Right lobe of liver (tissue), 6 donors: ENCODE measurements at regions not wholly inside any gene's neighbourhood (a gene's known extent, or its start where the extent isn't known, plus 50 kb on each side); places are given as distances from the start of the nearest gene placed in this dataset.
"Not testable (repeated sequence)": the region's sequence is repeated elsewhere in the genome, so short reads cannot be mapped to it uniquely, and the experiment has no call there.

Experiments used
- ATAC-seq, 4 donors: fragments of 200-7000 bp; cut with Tn5 transposase; one replicate each; pipeline ENCODE4 v1.9.1; 2020; ENCODE audit warnings: mild to moderate bottlenecking in 4 of 4, moderate library complexity in 4 of 4
- DNase-seq, 3 donors: peaks; one replicate each; pipeline ENCODE4 v3.0.0-alpha.2; 2020
- H3K27ac ChIP-seq, 3 donors: fragments of 200-600 bp; one replicate each; pipeline ENCODE4 v1.8.0; 2022
- H3K27me3 ChIP-seq, 2 donors: fragments of 200-600 bp; one replicate each; pipeline ENCODE4 v1.8.0; 2022
- H3K36me3 ChIP-seq, 4 donors: fragments of 200-600 bp; sonication (generic) in 1 of 4; one replicate each; pipeline versions ENCODE4 v1.5.1 to v1.8.0; 2017 to 2022; ENCODE audit warnings: control low read depth in 1 of 4
- H3K4me1 ChIP-seq, 4 donors: fragments of 200-600 bp; sonication (generic) in 1 of 4; one replicate each; pipeline versions ENCODE4 v1.5.1 to v1.8.0; 2017 to 2022; ENCODE audit warnings: control low read depth in 1 of 4
- H3K4me3 ChIP-seq, 3 donors: fragments of 200-600 bp; one replicate each; pipeline ENCODE4 v1.8.0; 2022
- H3K9me3 ChIP-seq, 4 donors: fragments of 200-600 bp; sonication (generic) in 1 of 4; one replicate each; pipeline versions ENCODE4 v1.5.1 to v1.8.0; 2017 to 2022; ENCODE audit warnings: control low read depth in 1 of 4
- WGBS: methylation state at CpG from one replicate; pipeline ENCODE4 v1.1.6; 2018; ENCODE audit warnings: low coverage, low lambda C conversion rate; ENCODE audit not compliant: insufficient coverage; ENCODE audit errors: missing lambda C conversion rate; 5-methylcytosine and 5-hydroxymethylcytosine counted together
- intact Hi-C, 2 donors: fragments of 100-400 bp; cut with DNase I; formaldehyde crosslinking; loops; one replicate each; pipeline versions ENCODE4 v1.11.2 to v1.14.1; 2022
- donor health status: DM: no; HTN: yes; CAD: no.
- donor health status: DM: no; HTN: no; CAD: no.
- donor health status: DM: no; HTN: no; CAD: no.
- donor health status: DM: no; HTN: yes; CAD: no.
- donor health status: DM: no; HTN: yes; CAD: no.

- H3K36me3 ChIP-seq, ATAC-seq, H3K27me3 ChIP-seq, intact Hi-C loops, H3K4me3 ChIP-seq, H3K4me1 ChIP-seq, H3K9me3 ChIP-seq, H3K27ac ChIP-seq: not testable (repeated sequence)
- 84% methylated on average over 6 of the region's 10 CpGs for WGBS
- DNase-seq: peak in 1 of 3 donors; percentile 27
These were observed 299.1 kb upstream of the ZNF658 start for GRCh38 chr9:66601472-66601871.

DNA sequence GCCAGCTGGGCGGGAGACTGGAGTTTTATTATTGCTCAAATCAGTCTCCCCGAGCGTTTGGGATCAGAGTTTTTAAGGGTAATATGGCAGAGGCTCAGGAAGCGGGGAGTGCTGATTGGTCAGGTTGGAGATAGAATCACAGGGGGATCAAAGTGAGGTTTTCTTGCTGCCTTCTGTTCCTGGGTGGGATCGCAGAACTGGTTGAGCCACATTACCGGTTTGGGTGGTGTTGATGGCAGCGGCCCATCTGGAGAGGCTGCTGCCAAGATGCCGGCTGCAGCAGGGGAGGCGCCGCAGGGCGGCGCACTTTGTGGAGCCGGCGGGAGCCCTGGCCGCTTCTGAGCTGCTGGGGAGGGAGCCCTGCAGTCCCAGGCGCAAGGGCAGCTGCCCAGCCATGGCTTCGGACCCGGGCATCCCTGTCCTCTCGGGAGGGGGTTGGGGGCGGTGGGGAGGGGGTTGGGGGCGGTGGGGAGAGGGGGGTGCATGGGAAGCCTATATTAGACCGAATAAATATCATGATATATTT, 268.9 kb upstream of the ZNF658 start:
- 0% methylated on average over 1 of the region's 22 CpGs for WGBS
- H3K4me3 ChIP-seq, ATAC-seq, intact Hi-C loops, H3K36me3 ChIP-seq, H3K9me3 ChIP-seq, H3K4me1 ChIP-seq, H3K27ac ChIP-seq, DNase-seq, H3K27me3 ChIP-seq: not testable (repeated sequence)

- no CpG with 5 or more reads among the region's 2 CpGs for WGBS
- intact Hi-C loops, H3K4me1 ChIP-seq, H3K36me3 ChIP-seq, H3K4me3 ChIP-seq, DNase-seq, H3K9me3 ChIP-seq, H3K27me3 ChIP-seq, ATAC-seq, H3K27ac ChIP-seq: not testable (repeated sequence)
These were observed 252.8 kb upstream of the ZNF658 start for GRCh38 chr9:66647675-66648074.

DNA sequence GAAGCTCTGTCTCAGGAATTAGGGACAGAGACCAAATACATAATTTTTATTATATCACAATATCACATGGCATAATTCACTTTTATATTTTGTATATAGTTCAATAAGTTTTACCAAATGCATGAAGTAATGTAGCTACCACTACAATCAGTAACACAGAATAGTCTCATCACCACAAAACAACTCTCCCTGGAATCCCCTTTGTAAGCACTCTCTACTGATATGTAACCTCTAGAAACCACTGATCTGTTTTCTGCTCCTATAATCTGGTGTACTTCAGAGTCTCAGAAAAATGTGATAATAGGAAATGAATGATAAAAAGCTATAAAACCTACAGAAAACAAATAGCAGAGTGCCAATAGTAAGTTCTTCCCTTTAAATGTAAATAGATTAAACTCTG, 210.3 kb upstream of the ZNF658 start:
- H3K4me1 ChIP-seq, intact Hi-C loops: not testable (repeated sequence)

DNA sequence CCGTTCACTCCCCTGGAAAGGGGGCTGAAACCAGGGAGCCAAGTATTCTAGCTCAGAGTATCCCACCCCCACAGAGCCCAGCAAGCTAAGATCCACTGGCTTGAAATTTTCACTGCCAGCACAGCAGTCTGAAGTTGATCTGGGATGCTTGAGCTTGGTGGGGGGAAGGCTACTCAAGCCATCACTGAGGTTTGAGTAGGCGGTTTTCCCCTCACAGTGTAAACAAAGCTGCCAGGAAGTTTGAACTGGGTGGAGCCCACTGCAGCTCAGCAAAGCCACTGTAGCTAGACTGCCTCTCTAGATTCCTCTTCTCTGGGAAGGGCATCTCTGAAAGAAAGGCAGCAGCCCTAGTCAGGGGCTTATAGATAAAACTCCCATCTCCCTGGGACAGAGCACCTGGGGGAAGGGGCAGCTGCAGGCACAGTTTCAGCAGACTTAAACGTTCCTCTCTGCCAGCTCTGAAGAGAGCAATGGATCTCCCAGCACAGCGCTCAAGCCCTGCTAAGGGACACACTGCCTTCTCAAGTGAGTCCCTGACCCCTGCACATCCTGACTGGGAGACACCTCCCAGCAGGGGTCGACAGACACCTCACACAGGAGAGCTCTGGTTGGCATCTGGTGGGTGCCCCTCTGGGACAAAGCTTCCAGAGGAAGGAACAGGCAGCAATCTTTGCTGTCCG, 204.8 kb upstream of the ZNF658 start:
- ATAC-seq, intact Hi-C loops, H3K36me3 ChIP-seq, H3K4me1 ChIP-seq, H3K27ac ChIP-seq, DNase-seq, H3K27me3 ChIP-seq, H3K4me3 ChIP-seq, H3K9me3 ChIP-seq: not testable (repeated sequence)
- no CpG with 5 or more reads among the region's 6 CpGs for WGBS

More for the DNA sequence above, 210.3 kb upstream of the ZNF658 start:
- not testable (repeated sequence) for ATAC-seq, H3K36me3 ChIP-seq, DNase-seq, H3K27me3 ChIP-seq, H3K27ac ChIP-seq, H3K4me3 ChIP-seq, H3K9me3 ChIP-seq

DNA sequence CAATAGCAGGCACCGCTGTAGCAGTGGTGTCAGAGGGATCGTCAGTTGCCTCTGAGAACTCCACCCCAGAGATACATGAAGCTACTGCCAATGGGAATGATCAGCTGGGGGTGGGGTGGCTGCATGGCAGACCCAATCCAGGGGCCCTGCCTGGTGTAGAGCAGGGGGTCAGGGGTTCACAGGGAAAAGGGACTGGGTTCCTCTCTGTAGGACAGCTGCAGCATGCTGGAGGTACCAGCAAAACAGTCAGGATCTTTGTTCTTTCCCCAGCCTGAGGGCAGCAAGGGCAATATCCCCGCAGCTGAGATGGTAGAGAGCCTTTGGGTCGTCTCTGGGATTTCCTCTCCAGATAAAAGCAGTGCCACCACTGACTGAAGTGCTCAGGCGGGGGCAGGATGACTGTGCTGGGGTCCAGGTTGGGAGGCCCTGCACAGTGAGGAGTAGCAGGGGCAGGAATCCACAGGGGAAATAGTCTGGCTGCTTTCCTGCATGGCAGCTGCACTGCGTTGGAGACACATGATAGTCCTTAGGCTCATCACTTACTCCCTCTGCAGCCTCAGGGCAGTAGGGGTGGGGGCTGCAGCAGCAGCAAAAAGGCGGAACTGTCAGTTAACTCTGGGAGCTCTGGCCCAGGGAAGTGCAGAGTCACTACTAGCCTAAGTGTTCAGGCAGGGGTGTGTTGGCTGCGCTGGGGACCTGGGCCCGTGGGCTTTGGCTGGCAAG, 203.0 kb upstream of the ZNF658 start:
- WGBS: no CpG with 5 or more reads among the region's 9 CpGs
- H3K36me3 ChIP-seq, intact Hi-C loops, DNase-seq, ATAC-seq, H3K27me3 ChIP-seq, H3K27ac ChIP-seq, H3K9me3 ChIP-seq, H3K4me1 ChIP-seq, H3K4me3 ChIP-seq: not testable (repeated sequence)

GRCh38 chr9:66698066-66698455, 202.5 kb upstream of the ZNF658 start:
- ATAC-seq: peak in 2 of 4 donors; percentile 28 to 30
- intact Hi-C loops, DNase-seq, H3K36me3 ChIP-seq, H3K4me3 ChIP-seq, H3K4me1 ChIP-seq, H3K27ac ChIP-seq, H3K9me3 ChIP-seq, H3K27me3 ChIP-seq: not testable (repeated sequence)
- no CpG with 5 or more reads among the region's 4 CpGs for WGBS

DNA sequence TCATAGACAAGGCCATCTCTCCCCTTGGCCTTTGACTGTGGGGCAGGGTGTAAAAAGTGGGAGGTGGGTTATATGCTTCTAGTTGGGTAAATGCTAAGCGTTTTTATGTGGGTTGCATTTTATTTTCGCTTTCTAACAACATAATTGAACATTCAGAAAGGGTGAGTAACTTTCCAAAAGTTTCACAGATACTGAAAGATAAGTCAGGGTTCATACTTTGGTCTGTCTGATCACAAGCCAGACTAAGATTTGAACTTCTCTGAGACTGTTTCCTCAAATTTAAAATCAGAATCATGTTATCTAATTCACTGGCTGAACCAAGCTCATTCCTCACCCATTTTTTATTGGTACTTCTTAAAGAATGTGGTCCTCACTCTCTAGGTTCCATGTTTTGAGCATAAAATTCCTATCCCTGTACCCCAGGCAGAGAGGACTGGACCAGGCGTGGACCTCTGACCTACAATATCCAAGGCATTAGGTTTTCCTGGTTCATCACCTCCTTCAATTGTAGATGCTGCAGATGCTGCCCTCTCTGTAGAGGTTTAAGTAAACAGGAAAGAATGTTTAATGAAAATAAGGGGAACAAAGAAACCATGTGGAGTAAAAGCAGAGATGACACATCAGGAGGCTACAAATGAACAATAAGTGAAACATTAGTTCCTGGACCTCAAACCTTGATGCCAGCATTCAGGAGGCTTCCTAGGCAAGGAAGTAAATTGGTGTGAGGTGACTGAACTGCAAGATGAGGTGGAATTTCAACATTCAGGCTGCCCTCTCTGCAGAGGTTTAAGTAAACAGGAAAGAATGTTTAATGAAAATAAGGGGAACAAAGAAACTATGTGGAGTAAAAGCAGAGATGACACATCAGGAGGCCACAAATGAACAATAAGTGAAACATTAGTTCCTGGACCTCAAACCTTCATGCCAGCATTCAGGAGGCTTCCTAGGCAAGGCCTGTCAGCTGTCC, 198.8 kb upstream of the ZNF658 start:
- intact Hi-C loops, H3K9me3 ChIP-seq, H3K4me1 ChIP-seq, H3K27ac ChIP-seq, DNase-seq, H3K27me3 ChIP-seq, H3K4me3 ChIP-seq, H3K36me3 ChIP-seq: not testable (repeated sequence)
- 47% methylated on average over 1 of the region's 3 CpGs for WGBS
- peak in 1 of 4 donors; percentile 18 for ATAC-seq

DNA sequence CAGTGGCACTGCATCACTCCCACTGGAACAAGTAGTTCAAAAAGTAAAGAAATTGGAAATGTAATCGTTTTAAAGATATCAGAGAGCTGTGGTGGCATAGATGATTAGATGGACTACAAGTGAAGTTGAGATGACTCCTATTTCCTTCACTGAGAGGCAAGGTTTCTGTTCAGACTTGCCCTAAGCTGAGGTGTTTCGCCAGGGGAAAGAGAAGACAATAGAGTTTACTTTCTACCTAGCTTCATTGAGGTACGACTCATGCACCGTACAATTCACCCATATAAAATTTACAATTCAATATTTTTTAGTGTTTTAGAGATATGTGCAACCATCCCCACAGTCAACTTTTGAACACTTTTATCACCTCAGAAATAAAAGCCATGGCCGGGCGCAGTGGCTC, 189.0 kb upstream of the ZNF658 start:
- DNase-seq, intact Hi-C loops, H3K27me3 ChIP-seq, H3K4me1 ChIP-seq, H3K9me3 ChIP-seq, H3K36me3 ChIP-seq, H3K4me3 ChIP-seq, ATAC-seq, H3K27ac ChIP-seq: not testable (repeated sequence)
- no CpG with 5 or more reads among the region's 6 CpGs for WGBS

DNA sequence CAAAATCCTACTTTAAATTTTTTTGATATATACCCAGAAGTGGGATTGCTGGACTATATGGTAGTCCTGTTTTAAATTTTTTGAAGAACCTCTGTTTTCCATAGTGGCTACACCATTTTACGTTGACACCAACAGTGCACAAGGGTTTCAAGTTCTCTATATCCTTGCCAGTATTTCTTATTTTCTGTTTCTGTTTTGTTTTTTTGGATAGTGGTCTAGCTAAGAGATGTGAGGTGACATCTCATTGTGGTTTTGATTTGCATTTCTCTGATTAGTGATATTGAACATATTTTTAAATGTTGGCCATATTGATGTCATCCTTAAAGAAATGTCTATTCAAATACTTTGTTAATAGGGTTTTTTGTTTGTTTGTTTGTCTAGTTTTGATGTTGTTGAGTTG, 187.7 kb upstream of the ZNF658 start:
- H3K27ac ChIP-seq, H3K36me3 ChIP-seq, intact Hi-C loops, DNase-seq, H3K27me3 ChIP-seq, H3K4me3 ChIP-seq, H3K4me1 ChIP-seq, ATAC-seq, H3K9me3 ChIP-seq: not testable (repeated sequence)
- WGBS: no CpG with 5 or more reads among the region's 1 CpG

GRCh38 chr9:66713552-66713951, 187.0 kb upstream of the ZNF658 start:
- intact Hi-C loops, H3K9me3 ChIP-seq: not testable (repeated sequence)

More at GRCh38 chr9:66713552-66713951, 187.0 kb upstream of the ZNF658 start:
- not testable (repeated sequence) for H3K27me3 ChIP-seq, H3K36me3 ChIP-seq, DNase-seq, H3K27ac ChIP-seq, H3K4me1 ChIP-seq, H3K4me3 ChIP-seq
- no CpG with 5 or more reads among the region's 8 CpGs for WGBS
- peak in 2 of 4 donors; percentile 36 to 45 for ATAC-seq
